Suprapubic skin (tissue), 4 donors: ENCODE measurements at regions not wholly inside any gene's neighbourhood (a gene's known extent, or its start where the extent isn't known, plus 50 kb on each side); places are given as distances from the start of the nearest gene placed in this dataset.

Source experiments
- EP300 ChIP-seq: sonication (generic); formaldehyde crosslinking; IDR thresholded peaks from one replicate; pipeline ENCODE4 v1.6.1; 2017; ENCODE audit warnings: antibody characterized with exemption
- POLR2AphosphoS5 ChIP-seq, 3 donors: sonication (generic); formaldehyde crosslinking; IDR thresholded peaks; one replicate each; pipeline ENCODE4 v1.6.1; 2017; ENCODE audit warnings: antibody characterized with exemption in 3 of 3
- TF ChIP-seq, protein P1 (sequence below), 2 donors: fragments of 200-600 bp in 1 of 2; fragments of 450-650 bp in 1 of 2; sonication (generic) in 1 of 2; IDR thresholded peaks; one replicate each; pipeline ENCODE4 v1.5.1; 2016 to 2019; ENCODE audit warnings: antibody characterized with exemption in 2 of 2, mild to moderate bottlenecking in 1 of 2, moderate library complexity in 1 of 2

GRCh38 chr3:157624801-157625200, 121.6 kb upstream of the VEPH1 start:
- TF ChIP-seq, protein P1, sequence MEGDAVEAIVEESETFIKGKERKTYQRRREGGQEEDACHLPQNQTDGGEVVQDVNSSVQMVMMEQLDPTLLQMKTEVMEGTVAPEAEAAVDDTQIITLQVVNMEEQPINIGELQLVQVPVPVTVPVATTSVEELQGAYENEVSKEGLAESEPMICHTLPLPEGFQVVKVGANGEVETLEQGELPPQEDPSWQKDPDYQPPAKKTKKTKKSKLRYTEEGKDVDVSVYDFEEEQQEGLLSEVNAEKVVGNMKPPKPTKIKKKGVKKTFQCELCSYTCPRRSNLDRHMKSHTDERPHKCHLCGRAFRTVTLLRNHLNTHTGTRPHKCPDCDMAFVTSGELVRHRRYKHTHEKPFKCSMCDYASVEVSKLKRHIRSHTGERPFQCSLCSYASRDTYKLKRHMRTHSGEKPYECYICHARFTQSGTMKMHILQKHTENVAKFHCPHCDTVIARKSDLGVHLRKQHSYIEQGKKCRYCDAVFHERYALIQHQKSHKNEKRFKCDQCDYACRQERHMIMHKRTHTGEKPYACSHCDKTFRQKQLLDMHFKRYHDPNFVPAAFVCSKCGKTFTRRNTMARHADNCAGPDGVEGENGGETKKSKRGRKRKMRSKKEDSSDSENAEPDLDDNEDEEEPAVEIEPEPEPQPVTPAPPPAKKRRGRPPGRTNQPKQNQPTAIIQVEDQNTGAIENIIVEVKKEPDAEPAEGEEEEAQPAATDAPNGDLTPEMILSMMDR (IDR thresholded peaks at IDR 0.05) = no peak
- TF ChIP-seq EP300 (no peak), POLR2AphosphoS5 (IDR thresholded peaks at IDR 0.05) (no peak)
